Body of pancreas (tissue), 4 donors: ENCODE measurements at regions not wholly inside any gene's neighbourhood (a gene's known extent, or its start where the extent isn't known, plus 50 kb on each side); places are given as distances from the start of the nearest gene placed in this dataset.

Experiments
- ATAC-seq: fragments of 150-250 bp; one replicate; pipeline ENCODE4 v1.9.1; 2016
- DNase-seq, 4 donors: peaks; one replicate each; pipeline ENCODE4 v3.0.0-alpha.2; 2019
- H3K27ac ChIP-seq, 4 donors: fragments of 200-600 bp; sonication (generic); 1 replicate in 3 of 4; 2 replicates in 1 of 4; pipeline versions ENCODE4 v1.5.1 to v1.6.1; 2016 to 2019; ENCODE audit warnings: mild to moderate bottlenecking in 1 of 4, mixed read lengths in 1 of 4, moderate library complexity in 1 of 4
- H3K27me3 ChIP-seq, 2 donors: fragments of 200-600 bp; sonication (generic); one replicate each; pipeline ENCODE4 v1.6.0; 2016; ENCODE audit warnings: mild to moderate bottlenecking in 1 of 2
- H3K36me3 ChIP-seq, 2 donors: fragments of 200-600 bp; sonication (generic); replicated peaks in 1 of 2; 2 replicates each; pipeline ENCODE4 v1.5.1; 2016; ENCODE audit warnings: low read depth in 2 of 2; ENCODE audit not compliant: insufficient read depth in 1 of 2
- H3K4me1 ChIP-seq: fragments of 200-600 bp; sonication (generic); one replicate; pipeline ENCODE4 v1.6.0; 2016
- H3K4me3 ChIP-seq, 2 donors: fragments of 200-600 bp; sonication (generic); 1 replicate in 1 of 2; 2 replicates in 1 of 2; pipeline ENCODE4 v1.5.1; 2016 to 2019
- H3K9me3 ChIP-seq, 3 donors: fragments of 200-600 bp; sonication (generic); 1 replicate in 2 of 3; 2 replicates in 1 of 3; pipeline ENCODE4 v1.5.1; 2016
- CTCF ChIP-seq, 7 experiments: fragments of 450-650 bp in 4 of 7; fragments of 200-600 bp in 3 of 7; sonication (generic) in 3 of 7; IDR thresholded peaks; one replicate each; pipeline ENCODE4 v1.5.1; 2016 to 2019; ENCODE audit warnings: antibody characterized with exemption in 7 of 7
- POLR2A ChIP-seq, 3 donors: fragments of 450-650 bp; IDR thresholded peaks; one replicate each; pipeline ENCODE4 v1.6.1; 2016; ENCODE audit warnings: antibody characterized with exemption in 3 of 3, mild to moderate bottlenecking in 2 of 3
- WGBS, 2 donors: methylation state at CpG; one replicate each; pipeline ENCODE4 v1.1.5; 2017; 5-methylcytosine and 5-hydroxymethylcytosine counted together
- intact Hi-C: fragments of 100-400 bp; cut with DNase I; formaldehyde crosslinking; loops from one replicate; pipeline ENCODE4 v1.15.1; 2023

DNA sequence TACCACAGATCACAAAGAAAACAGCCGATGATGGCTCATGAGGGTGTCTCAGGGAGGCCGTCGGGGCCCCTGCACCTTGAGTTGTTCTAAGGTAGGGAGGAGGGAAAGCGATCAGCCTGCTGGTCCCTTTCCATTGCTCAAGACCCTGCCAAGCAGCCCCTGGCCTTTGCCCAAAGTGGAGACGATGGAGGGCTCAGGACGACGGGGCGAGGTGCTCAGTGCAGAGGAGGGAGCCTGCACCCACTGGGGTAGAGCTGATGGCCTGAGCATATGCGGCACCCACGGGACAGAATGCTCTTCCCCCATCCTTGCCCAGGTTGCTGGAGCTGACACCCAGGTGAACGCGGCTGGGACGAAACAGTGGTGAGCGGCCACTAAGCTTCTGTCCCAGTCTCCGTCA, 58.3 kb upstream of the FAM20C start:
- Histone ChIP-seq H3K9me3 (no peaks in the 10 kb centered on the region), H3K36me3 (no peaks in the 10 kb centered on the region), H3K27ac (no peak overlapping the region), H3K4me3 (no peak overlapping the region), H3K4me1 (no peaks in the 10 kb centered on the region), H3K27me3 (no peaks in the 10 kb centered on the region)
- TF ChIP-seq POLR2A (IDR thresholded peaks at IDR 0.05) (no peak), CTCF (IDR thresholded peaks at IDR 0.05) (no peak)
- WGBS, 2 donors, result 88 to 92% methylated on average over 10 to 15 of the region's 15 CpGs
- ATAC-seq (no peak), DNase-seq (no peak)
- intact Hi-C loops, result no loop called here

GRCh38 chr7:134561-135256, 57.7 kb upstream of the FAM20C start:
- Histone ChIP-seq H3K4me3 (no peak overlapping the region), H3K4me1 (no peaks in the 10 kb centered on the region), H3K36me3 (no peaks in the 10 kb centered on the region), H3K27me3 (no peaks in the 10 kb centered on the region), H3K9me3 (no peaks in the 10 kb centered on the region), H3K27ac (no peak overlapping the region)
- WGBS, 2 donors, result 88 to 94% methylated on average over 19 to 21 of the region's 21 CpGs
- TF ChIP-seq POLR2A (IDR thresholded peaks at IDR 0.05) (no peak), CTCF (IDR thresholded peaks at IDR 0.05) (no peak)
- DNase-seq, result no peak
- intact Hi-C loops, result no loop called here
- no peak for ATAC-seq

DNA sequence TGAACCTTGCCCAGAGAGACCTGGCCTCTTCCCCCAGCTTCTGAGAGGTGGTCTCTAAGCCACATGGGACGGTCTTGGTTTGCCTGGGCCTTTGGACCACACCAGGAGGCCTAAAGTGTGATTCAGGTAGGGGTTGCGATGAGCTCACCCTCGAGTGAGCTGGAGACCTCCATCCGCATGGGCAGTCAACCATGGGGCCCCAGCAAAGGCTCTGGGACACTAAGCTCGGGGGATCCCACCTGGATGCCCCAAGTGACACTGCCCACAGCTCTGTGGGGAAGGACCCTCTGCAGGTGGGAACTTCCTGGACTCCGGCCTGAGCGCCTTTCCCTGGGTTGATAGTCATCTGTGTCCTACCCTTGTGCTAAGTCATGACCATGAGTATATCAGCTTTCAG, 57.1 kb upstream of the FAM20C start:
- H3K27ac ChIP-seq, result no peak overlapping the region
- H3K27me3 ChIP-seq, result no peaks in the 10 kb centered on the region
- H3K36me3 ChIP-seq, result no peaks in the 10 kb centered on the region
- DNase-seq (no peak), ATAC-seq (no peak)
- H3K4me1 ChIP-seq, result no peaks in the 10 kb centered on the region
- no peak for TF ChIP-seq POLR2A (IDR thresholded peaks at IDR 0.05)
- no peak for TF ChIP-seq CTCF (IDR thresholded peaks at IDR 0.05)
- no peaks in the 10 kb centered on the region for H3K9me3 ChIP-seq
- WGBS, 2 donors, result 95 to 100% methylated on average over 2 to 7 of the region's 7 CpGs
- no peak overlapping the region for H3K4me3 ChIP-seq
- intact Hi-C loops, result no loop called here

DNA sequence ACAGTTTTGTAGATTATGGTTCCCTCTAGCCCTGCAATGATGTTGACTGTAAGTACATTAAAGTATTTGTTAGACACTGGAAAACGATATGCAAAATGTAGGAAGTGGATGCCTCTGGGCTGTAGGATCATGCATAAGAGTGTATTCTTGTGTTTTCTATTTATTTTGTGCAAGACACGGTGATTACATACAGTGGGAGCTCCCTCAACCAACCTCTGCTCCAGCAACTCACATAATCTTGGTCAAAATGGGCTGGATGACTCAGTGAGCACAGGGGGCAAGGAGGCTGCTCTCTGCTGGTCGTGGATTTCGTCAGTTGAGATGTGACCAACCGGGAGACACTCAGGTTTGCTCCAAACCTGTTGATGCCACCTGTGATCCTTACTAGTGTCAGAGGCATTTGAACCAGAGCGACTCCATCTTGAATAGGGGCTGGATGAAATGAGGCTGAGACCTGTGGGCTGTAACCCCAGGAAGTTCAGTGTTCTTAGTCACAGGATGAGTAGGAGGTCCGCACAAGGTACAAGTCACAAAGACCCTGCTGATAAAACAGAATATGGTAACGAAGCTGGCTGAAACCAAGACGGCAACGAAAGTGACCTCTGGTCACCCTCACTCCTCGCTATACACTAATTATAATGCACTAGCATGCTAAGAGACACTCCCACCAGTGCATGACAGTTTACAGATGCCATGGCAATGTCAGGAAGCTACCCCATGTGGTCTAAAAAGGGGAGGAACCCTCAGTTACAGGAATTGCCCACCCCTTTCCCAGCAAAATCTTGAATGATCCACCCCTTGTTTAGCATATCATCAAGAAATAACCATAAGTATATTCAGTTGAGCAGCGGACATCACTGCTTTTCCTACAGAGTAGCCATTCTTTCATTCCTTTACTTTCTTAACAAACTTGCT, 56.4 kb upstream of the FAM20C start:
- Histone ChIP-seq H3K4me1 (no peaks in the 10 kb centered on the region), H3K9me3 (no peaks in the 10 kb centered on the region), H3K4me3 (no peak overlapping the region), H3K36me3 (no peaks in the 10 kb centered on the region), H3K27ac (no peak overlapping the region), H3K27me3 (no peaks in the 10 kb centered on the region)
- intact Hi-C loops, result no loop called here
- DNase-seq (no peak), ATAC-seq (no peak)
- TF ChIP-seq POLR2A (IDR thresholded peaks at IDR 0.05), result no peak
- 89 to 90% methylated on average over 12 of the region's 12 CpGs for WGBS, 2 donors

GRCh38 chr7:137094-137891, 55.1 kb upstream of the FAM20C start:
- WGBS, 2 donors, result 81 to 90% methylated on average over 14 of the region's 14 CpGs
- no peaks in the 10 kb centered on the region for H3K27me3 ChIP-seq
- intact Hi-C loops, result no loop called here
- H3K27ac ChIP-seq, result no peak overlapping the region
- DNase-seq, result no peak
- ATAC-seq, result no peak
- H3K4me1 ChIP-seq, result peaks cover 11% of the 10 kb centered on the region
- no peaks in the 10 kb centered on the region for H3K36me3 ChIP-seq
- TF ChIP-seq POLR2A (IDR thresholded peaks at IDR 0.05) (no peak), CTCF (IDR thresholded peaks at IDR 0.05) (no peak)
- no peak overlapping the region for H3K4me3 ChIP-seq
- no peaks in the 10 kb centered on the region for H3K9me3 ChIP-seq
